KG1 (cell line): ENCODE measurements at regions not wholly inside any gene's neighbourhood (a gene's known extent, or its start where the extent isn't known, plus 50 kb on each side); places are given as distances from the start of the nearest gene placed in this dataset.

Experiments
- DNase-seq: peaks from one replicate; lab custom pipeline; 2025; lab: John Stamatoyannopoulos, UW

DNA sequence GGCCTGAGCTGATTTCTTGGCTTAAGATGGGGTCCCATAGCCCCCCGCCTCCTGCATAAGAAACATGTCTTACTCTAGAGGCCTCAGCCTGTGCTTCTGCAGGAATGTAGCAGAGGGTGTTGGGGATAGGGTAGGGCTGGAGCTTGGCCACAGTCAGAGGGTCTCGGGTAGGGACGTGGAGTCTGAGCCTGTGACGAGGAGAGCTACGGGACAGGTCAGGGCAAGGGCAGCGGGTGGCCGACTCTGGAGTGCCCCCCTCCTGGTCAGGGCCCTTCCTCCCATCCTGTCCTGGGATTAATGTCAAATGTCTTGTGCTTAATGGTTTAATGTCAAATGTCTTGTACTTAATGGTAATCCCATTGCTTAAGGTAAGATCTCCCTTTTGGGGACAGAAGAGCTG is 130.4 kb downstream of the GLI2 start:
- DNase-seq, result no peak

DNA sequence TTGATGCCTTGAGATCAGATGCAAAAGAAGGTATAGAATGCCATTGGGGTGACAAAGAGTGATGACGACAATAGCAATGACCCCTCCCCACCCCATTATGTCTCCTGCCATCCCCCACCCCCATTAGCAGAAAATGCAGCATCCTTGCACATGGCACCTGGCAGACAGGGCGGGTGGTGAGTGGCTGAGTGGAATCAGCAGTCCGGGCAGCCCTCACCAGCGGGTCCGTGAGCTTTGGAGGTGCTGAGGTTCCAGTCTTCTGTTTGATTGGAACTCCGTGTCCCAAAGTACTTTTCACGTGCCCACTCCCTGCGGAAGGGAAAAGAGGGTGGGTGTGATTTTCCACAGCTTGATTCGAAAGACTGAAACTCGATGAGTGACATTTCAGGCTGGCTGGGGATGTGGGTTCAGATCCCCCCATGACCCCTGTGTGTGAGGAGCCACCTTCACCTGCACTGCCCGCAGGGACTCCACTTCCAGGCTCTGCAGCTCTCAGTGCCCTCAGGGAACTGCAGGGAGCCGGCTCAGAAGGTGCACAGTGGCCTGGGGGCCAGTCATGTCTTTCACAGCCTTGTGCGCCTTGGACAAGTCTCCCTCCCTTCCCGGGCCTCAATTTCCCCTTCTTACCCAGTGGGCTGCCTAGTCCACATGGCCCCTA is 130.9 kb downstream of the GLI2 start:
- DNase-seq, result no peak

DNA sequence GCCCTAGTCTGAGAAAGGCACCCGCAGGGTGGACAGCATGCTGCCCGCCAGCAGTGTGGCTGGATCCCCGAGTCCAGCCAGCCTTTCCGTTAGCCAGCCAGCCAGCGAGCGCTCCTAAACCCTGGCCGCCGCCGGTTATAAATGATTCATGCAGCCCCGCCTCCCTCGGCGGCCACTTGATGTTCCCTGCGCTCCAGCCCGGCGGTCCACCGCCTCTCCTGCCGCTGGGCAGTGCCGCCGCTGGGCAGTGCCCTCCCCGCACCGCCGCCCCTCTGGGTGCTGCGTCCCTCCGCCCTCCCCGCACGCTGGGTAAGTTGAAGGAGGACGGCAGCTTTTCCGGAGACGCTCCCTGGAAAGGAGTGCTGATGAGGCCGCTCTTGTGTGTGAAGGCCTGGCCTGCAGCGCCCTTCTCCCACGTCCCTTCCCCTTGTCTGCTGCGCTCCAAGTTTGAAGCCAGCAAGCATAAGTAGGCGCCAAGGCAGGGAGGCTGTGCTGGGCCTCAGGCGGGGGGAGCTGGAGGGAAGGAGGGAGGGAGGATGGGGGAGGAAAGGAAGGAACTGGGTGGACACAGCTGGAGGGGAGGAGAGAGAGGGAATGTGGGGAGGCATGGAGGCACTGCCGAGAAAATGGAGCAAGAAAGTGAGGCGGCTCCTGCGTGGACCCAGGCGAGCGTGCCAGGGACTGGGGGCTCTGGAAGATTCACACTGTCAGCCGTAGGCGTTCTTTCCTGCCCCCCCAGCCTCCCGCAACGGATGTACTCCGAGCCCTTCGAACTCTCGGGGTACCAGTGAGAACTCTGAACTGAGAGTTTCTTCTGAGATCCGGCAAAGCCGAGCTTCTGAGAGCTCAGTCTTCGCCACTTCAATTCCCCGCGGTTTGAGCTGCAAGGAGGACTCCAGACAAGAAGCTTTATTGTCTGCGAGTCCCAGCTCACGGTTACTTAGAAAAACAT is 131.9 kb downstream of the GLI2 start:
- no peak for DNase-seq

DNA sequence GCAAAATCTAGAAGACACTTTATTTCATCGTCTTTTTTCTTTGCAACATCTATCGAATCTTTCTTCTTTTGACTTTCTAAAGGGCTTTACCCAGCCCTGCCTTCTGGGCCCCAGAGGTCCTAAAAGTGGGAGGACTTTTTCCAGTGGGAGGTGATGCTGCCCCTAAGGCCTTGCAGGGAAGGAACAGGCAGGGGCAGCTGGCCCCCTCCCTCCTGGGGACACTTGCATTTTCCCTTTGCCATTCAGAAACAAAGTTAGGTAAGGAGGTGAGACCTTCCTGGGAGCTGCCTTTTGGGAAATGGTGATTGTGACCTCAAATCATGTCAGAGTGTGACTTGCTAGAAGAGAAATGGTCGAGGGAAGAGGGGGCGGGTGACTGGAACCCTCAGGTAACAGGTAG is 132.7 kb downstream of the GLI2 start:
- DNase-seq, result no peak

DNA sequence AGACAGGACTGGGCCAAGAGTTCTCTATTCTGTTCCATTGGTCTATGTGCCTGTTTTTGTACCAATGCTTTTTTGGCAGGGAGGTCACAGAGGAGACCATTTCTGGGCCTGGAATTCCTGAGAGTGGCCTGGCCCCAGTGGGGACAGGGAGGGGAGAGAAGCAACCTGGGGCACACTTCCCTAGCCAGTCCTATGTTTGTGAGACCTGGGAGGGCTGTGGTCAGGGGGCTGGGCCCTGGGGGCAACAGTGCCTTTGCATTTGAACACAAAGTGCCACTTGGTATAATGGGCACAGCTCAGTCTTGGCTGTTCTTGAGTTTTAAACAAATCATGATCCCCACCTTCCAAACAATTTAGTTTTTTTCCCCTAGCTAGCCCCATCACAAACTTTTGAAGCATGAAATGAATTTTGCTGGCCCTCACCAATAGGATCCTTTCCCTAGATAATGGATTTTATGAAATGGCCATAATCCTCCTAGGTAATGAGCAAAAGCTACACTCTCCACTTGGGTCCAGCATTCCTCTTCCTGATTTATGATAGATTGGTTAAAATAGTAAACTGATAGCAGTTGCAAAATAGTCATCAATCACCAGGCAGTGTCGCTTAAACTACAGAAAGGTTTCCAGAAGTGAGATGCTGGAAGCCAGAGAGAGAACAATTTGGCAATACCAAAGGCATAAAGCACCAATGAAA is 133.5 kb downstream of the GLI2 start:
- DNase-seq, result no peak

DNA sequence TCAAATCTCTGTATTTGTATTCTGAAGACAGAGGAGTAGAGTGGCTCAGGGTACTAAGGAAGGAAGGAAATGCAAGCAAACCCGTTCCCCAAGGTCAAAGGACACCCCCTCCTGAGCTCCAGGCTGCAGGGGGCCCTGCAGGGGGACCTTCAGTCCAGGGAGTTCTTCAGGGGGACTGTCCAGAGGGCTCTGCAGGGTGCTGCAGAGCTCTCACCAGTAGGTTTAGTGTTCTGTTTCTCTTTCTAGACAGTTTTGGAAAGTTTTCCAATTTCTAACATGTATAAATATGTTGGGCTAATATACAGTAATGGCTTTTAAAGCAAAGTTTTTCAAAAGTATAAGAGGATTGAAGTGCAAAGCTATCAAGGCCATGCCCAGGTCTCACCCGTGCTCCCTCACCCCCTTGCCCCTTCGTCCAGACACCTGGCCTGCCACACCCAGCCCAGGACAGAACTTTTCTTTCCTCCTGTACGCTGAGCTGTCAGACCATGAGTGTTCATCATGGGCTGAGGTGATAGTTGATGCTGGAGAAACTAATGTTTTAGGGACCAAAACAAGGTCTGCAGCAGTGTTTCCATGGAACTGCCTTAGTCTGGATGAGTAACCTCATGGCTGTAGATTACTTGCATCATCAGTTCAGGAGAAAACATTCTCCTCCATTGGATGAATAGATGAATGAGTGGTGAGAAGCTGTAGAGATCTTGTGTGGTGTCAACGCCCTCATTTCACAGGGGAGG is 134.2 kb downstream of the GLI2 start:
- DNase-seq, result no peak

DNA sequence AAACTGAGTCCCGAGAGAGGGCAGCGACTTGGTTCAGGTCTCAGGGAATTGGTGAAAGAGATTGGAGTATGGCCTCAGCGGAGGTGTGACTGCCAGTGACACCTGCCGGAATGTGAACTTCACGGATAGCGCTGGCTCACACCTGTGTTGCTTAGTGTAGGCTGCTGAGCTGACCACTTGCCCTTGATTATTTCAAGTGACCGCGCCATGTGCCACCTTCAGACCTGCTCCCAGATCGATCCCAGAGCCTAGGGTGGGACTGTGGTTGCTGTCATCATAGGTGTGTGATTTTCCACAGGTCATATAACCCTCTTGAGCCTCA is 134.8 kb downstream of the GLI2 start:
- no peak for DNase-seq

DNA sequence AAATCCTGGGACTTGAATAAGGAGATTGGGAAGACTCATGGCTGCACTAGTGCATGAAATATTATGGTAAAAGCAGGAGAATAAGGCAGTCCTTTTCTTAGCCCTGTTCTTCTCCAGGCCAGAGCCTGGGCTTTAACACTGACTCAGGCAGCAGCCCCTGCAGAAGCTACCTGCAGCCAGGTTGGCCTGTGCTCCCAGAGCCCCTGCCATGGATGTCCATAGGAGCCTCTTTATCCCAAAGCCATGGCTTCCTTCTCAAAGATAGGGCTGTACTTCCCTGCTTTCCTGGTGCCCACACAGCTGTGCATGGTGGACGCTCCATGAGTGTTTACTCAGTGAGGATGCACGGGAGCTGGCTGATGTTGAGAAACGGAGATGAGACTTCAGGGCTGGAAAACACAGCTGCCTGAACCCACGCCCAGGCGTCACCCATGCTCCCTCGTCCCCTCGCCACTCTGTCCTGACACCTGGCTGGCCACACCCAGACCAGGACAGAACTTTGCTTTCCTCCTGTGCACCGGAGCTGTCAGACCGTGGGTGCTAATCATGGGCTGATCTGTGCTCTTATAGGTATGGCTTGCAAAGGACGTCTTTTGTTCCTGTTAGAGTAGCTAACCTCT is 135.5 kb downstream of the GLI2 start:
- no peak for DNase-seq

DNA sequence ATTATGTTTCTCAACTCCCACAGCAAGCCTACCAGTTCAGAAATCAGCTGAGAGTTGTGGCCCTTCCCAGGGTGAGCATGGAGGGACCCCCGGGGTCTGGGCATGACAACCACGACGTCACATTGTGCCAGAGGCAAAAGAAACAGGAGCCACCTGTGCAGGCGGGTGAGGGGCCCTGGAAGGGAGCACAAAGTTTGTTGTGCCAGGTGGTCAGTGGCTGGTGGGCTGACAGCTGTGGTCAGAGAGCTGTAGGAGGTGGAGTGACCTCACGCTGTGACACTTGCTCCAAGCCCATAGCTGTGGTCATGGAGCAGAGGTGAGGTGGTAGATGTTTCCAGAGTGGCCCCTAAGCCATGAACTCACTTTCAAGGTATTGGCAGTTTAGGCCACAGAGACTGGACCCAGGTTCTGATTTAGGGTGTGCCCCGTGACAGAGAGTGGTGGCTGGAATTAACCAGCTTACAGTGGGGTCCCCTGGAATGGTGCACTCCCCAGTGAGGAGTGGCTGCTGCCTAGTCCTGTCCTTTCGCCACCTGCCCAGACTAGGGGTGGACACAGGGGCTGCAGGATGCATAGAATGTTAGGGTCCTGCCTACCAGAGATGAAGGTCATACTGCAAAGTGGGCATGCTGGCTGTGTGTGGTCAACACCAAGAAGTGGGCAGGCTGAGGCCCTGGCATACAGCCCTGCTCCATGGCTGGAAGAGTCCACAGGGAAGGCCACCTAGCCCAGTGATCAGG is 136.4 kb downstream of the GLI2 start:
- DNase-seq, result no peak

DNA sequence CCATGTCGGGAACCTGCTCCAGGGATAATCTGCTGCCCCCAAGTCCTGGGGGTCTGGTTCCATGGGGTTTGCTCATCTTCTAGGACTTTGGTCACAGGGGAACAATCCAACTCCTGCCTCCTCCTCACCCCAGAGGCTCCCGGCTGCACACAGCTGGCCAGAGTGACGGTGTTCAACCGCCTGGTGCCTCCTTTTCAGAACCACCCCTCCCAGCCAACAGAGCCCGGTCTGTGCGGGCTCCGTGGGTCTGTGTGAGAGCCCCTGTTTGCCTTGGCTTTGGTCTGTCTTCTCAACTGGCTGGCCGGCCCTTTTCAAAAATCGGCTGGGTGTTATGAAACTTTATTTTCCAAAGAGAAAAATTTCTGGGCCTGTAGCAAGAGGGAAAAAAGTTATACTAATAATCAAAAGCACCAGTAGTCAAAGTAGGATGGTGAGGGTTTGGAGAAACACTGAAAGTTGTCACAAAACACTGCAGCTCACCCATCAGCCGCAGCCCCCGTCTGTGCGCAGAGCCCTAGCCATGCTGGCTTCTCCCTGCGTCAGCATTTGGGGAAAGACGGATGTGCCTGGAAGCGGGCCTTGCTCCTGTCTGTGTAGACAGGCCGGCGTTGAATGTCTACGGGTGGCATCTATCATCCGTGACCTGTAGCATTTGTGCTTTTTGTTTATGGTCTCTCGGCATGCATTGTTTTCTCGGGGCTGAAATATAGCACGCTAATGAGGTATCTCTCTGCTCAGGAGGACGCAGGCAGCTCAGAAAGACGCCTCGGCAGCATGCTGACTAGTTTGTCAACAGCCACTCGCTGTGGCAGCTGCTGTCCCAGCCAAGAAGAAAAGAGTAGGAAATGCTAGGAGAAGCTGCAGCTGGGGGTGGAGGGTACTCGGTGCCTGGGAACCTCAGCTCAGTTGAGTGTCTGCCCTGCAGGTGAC is 138.6 kb downstream of the GLI2 start:
- DNase-seq, result no peak

DNA sequence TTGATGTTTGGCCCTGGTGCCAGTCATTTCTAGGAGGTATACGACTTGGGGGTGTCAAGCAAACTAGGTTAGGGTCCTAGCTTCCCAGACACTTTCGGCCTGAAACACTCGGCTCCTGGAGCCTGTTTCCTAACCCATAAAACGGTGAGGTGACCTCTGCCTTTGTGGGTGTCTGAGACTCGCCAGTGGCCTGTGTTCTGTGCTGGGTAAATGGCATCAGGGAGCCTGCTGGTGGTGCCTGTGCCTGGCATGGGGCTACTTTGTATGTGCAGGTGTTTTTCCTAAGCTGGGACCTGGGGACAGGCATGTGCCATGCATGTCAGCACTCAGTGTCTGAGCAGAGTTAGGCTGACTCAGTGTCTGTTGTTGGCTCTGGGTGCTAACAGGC is 139.2 kb downstream of the GLI2 start:
- DNase-seq, result no peak

DNA sequence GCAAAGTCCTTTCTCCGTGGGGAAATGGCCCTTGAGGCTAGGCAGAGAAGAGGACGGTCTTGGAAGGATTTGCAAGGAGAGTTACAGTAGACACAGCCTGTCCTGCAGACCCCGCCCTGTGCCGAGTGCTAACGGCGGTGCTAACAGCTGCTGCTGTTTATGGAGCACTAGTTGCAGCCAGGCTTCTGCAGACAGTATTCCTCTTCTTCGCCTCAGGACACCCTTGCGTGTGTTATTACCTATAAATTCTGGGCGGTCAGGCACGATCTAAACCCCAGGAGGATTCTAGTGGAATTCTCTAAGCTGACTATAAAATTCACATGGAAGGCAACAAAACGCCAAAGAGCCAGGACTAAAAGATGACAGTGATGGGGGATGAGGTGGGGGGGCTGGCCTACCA is 139.8 kb downstream of the GLI2 start:
- DNase-seq, result no peak

DNA sequence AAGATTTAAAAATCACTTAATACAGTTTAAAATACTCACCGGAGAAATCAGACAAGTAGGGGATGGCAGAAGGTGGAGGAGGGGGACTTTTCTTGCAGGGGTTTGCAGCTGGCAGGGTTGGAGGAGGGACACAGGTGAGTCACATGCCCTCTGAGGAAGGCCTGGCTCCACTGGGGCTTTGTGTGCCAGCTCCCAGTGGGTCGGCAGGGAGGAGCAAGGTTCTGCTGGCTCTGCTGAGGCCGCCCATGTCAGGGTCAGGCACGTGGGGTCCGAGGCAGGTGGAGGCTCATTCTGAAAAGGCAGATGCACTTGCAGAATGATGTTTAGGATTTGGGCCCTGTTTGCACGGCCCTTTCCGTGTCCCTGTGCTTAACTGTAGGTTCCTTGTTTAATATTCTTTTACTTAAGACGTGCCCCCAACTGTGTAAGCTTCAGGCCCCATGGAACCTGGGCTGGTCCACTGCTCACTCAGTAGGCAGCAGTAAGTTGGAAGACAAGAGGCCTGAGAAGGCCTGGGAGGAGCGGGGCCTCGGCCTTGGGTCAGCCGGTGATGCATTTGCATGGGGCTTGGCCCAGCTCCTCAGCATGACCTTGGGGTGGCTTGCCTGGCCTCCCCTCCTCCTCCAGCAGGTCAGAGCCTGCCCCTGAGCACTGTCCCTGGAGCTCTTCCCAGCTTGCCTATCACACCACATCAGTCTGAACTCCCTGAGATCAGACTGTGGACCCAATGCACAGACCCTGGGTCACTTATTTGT is 141.0 kb downstream of the GLI2 start:
- DNase-seq, result no peak

DNA sequence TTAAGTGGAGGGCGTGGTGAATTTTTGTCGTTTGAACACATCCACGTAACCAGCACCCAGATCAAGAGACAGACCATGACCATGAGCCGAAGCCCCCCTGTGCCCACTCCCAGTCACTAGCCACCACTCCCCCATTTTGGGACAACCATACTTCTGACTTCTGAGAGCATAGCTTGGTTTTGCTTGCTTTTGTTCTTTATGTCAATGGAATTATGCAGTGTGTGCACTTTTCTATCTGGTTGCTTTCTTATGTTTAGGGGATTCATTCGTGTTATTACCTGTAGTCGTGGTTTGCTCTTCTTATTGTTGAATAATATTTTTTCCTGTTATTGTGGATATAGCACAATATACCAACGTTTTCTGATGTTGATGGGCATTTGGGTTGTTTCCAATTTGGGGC is 141.7 kb downstream of the GLI2 start:
- DNase-seq, result no peak

DNA sequence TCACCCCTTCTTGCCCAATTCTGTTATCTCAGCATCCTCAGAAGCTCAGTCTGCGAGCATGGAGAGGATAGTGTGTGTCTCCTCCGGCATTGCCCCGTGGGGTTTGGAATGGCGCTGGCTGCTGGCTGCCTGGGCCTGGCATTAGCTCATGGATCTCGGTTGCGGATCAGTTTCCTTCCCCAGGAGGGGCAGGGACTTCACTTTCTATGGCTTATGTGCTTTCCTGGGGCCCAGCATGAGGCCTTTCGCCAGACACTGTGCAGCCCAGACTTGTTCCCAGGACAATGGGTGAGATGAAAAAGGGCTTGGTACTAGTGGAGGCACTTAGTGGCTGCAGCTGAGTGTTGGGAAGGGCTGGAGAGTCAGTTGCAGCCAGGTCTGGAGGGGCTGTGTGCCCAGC is 143.3 kb downstream of the GLI2 start:
- DNase-seq, result no peak

DNA sequence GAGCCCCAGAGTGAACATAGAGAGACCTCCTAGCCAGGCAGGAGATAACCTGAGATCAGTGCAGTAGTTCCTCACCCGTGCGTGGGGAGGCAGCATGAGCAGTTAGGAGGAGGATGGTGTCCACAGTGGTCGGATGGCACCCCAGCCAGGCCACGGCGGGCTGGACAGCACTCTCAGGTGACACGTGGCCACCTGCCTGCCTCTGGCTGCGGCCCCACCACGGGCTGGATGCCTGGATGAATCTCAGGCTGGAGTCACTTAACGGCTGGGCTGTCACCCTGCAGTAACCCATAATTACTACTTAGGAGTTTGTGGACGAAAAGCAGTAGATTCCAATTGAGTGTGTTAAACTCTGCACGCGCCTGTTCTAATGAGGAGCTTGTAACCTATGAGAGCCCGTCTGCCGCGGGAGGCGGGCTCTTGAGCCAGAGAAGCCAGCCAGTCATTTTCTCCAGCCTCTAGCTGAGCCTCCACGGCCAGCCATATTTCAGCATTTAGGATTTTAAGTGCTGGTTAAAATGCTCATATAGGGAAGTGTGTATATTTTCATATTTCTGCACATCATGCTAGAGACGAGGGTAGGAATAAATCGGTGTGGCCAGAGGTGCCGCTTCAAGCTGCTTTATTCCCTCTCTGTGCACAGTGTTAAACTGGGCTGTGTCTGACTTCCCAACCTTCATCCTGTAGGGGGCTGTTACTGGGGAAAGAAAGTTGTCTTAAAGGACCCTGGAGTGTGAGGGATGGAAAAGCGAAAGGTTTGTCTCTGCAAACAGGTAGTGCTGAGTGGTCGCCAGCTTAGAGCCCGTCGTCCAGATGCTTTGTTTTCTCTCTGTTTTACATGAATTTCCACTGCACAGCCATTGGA is 144.0 kb downstream of the GLI2 start:
- DNase-seq, result no peak

DNA sequence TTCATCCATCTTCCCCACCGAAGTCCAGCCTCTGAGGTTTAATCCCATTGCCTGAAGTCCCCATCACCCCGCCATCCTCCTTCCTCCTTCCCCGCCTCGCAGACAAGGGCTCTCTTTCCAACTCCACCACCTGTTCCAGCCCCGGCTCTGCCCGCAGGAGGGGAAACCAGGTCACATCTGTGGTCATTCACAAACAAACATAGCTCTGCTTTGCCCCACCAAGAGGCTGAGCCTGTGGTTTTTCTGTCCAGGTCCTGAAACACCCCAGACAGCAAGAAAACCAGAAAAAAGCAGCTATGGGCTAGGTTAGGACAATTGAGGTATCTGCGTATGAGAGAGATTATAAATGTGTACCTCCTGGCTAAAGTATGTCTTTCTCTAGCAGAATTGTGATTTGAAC is 144.7 kb downstream of the GLI2 start:
- no peak for DNase-seq

DNA sequence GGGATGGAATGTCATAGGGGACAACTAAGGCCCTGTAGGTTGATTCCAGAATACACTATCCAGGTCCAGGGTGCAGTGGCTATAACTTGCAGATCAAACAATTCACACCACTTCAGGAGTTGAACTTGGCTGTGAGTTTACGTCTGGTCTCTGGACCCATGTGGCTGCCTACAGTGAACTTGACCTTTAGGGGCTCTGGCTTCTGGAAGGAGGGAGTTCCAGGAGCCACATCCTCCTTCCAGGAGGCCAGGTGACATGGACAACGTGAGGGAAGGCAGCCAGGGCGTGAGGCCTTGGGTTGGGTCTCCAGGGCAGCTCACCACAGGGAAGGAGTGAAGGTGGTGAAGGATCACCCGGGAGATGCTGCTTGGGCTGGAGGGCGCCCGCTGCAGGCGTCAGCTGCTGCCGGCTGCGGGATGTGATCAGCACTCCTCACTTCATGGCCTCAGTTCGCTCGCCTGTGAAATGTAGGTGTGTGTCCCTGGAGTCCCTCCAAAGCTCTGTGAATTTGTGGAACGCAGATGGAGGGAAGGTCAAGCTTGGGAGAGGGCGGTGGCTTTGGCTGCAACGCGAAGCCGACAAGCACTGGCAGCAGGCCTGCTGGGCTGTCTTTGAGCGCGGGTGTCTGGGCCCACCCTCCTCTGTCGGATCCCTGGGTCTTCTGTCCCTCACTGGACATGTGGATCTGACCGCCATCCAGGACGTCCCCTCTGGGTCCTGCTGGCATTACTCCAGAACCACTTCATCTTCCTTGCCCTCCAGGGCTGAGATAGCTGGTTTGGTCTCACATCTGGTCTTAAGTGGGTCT is 146.5 kb downstream of the GLI2 start:
- DNase-seq, result no peak
